GM19035 (cell line): ENCODE measurements at regions not wholly inside any gene's neighbourhood (a gene's known extent, or its start where the extent isn't known, plus 50 kb on each side); places are given as distances from the start of the nearest gene placed in this dataset.
A peak's percentile ranks its signal among the peaks of the same experiment; 100 is the strongest.

Experiments
- ATAC-seq: cut with Tn5 transposase; IDR thresholded peaks from one replicate; pipeline ENCODE4 v1.9.1; 2021; ENCODE audit not compliant: unreplicated experiment

- ATAC-seq: no peak
Observed at GRCh38 chr5:174307031-174307408, 261.5 kb downstream of the NSG2 start.

GRCh38 chr5:174307656-174308271 is 262.3 kb downstream of the NSG2 start:
- no peak for ATAC-seq

- ATAC-seq: no peak
Observed at GRCh38 chr5:174309131-174309795, 263.8 kb downstream of the NSG2 start.

GRCh38 chr5:174310243-174310642 is 264.7 kb downstream of the NSG2 start:
- no peak for ATAC-seq

GRCh38 chr5:174310706-174311105 is 265.2 kb downstream of the NSG2 start:
- ATAC-seq: no peak

- ATAC-seq: no peak
Observed at GRCh38 chr5:174311121-174311520, 265.6 kb downstream of the NSG2 start.

- peak; percentile 62 for ATAC-seq
Observed at GRCh38 chr5:174311531-174312269, 266.2 kb downstream of the NSG2 start.

- peak; percentile 15 for ATAC-seq
Observed at GRCh38 chr5:174312270-174312617, 266.7 kb downstream of the NSG2 start.

- no peak for ATAC-seq
Observed at GRCh38 chr5:174312641-174313040, 267.1 kb downstream of the NSG2 start.

- ATAC-seq: no peak
Observed at GRCh38 chr5:174313615-174314014, 268.1 kb downstream of the NSG2 start.

- ATAC-seq: no peak
Observed at GRCh38 chr5:174314261-174314660, 268.8 kb downstream of the NSG2 start.

GRCh38 chr5:174315471-174315870 is 270.0 kb downstream of the NSG2 start:
- no peak for ATAC-seq

- no peak for ATAC-seq
Observed at GRCh38 chr5:174315871-174316270, 270.4 kb downstream of the NSG2 start.

- ATAC-seq: no peak
Observed at GRCh38 chr5:174316326-174316725, 270.8 kb downstream of the NSG2 start.

GRCh38 chr5:174317256-174317894 is 271.9 kb downstream of the NSG2 start:
- no peak for ATAC-seq

GRCh38 chr5:174318578-174318977 is 273.1 kb downstream of the NSG2 start:
- ATAC-seq: no peak

- no peak for ATAC-seq
Observed at GRCh38 chr5:174319551-174319950, 274.0 kb downstream of the NSG2 start.

GRCh38 chr5:174320051-174320450 is 274.5 kb downstream of the NSG2 start:
- no peak for ATAC-seq

- ATAC-seq: peak; percentile 81
Observed at GRCh38 chr5:174323878-174324281, 278.4 kb downstream of the NSG2 start.

- ATAC-seq: no peak
Observed at GRCh38 chr5:174324680-174325079, 279.2 kb downstream of the NSG2 start.

GRCh38 chr5:174325431-174325830 is 279.9 kb downstream of the NSG2 start:
- ATAC-seq: no peak

GRCh38 chr5:174325961-174326360 is 280.5 kb downstream of the NSG2 start:
- ATAC-seq: no peak
